WTC11 (cell line): ENCODE measurements at regions not wholly inside any gene's neighbourhood (a gene's known extent, or its start where the extent isn't known, plus 50 kb on each side); places are given as distances from the start of the nearest gene placed in this dataset.

Source experiments
- ATAC-seq: fragments of 200-7000 bp; cut with Tn5 transposase; 2 replicates; pipeline ENCODE4 v1.10.0; 2021; ENCODE audit warnings: mild to moderate bottlenecking, moderate library complexity
- CTCF ChIA-PET: fragments of 300-600 bp; sonication (Branson Sonifier 250); formaldehyde crosslinking; loops from one replicate; lab custom pipeline; 2021; ENCODE audit warnings: antibody characterized with exemption; lab: Charles Lee
- POLR2A ChIA-PET: fragments of 350-600 bp; sonication (Branson Sonifier 250); formaldehyde crosslinking; loops from one replicate; lab custom pipeline; 2021; ENCODE audit warnings: antibody characterized with exemption; lab: Charles Lee
- DNase-seq: peaks from one replicate; pipeline ENCODE4 v3.0.0; 2021; ENCODE audit warnings: low spot score
- H3K27ac Mint-ChIP-seq: 2 replicates; pipeline ENCODE4 v1.8.0; 2021; ENCODE audit warnings: mixed read lengths
- H3K27me3 Mint-ChIP-seq: 2 replicates; pipeline ENCODE4 v1.8.0; 2021; ENCODE audit warnings: low read depth, mild to moderate bottlenecking, moderate library complexity, mixed read lengths
- H3K36me3 Mint-ChIP-seq: 2 replicates; pipeline ENCODE4 v1.8.0; 2021; ENCODE audit warnings: mixed read lengths
- H3K4me1 Mint-ChIP-seq: 2 replicates; pipeline ENCODE4 v1.8.0; 2022; ENCODE audit warnings: mixed read lengths
- H3K4me3 Mint-ChIP-seq: 2 replicates; pipeline ENCODE4 v1.8.0; 2021; ENCODE audit warnings: mild to moderate bottlenecking, moderate library complexity, mixed read lengths
- H3K9me3 Mint-ChIP-seq: 2 replicates; pipeline ENCODE4 v1.8.0; 2021; ENCODE audit warnings: mixed read lengths
- ARID4B ChIP-seq: sonication (generic); formaldehyde crosslinking; IDR thresholded peaks from 2 replicates; pipeline ENCODE4 v1.8.0; 2023; ENCODE audit warnings: missing genetic modification reagents, mild to moderate bottlenecking, borderline replicate concordance
- E2F1 ChIP-seq: sonication (generic); formaldehyde crosslinking; IDR thresholded peaks from 2 replicates; pipeline ENCODE4 v1.8.0; 2022; ENCODE audit warnings: mild to moderate bottlenecking, missing genetic modification reagents
- ESRRA ChIP-seq: sonication (generic); formaldehyde crosslinking; IDR thresholded peaks from 2 replicates; pipeline ENCODE4 v1.8.1; 2022; ENCODE audit warnings: mild to moderate bottlenecking, missing genetic modification reagents, borderline replicate concordance
- KAT7 ChIP-seq: sonication (generic); formaldehyde crosslinking; IDR thresholded peaks from 2 replicates; pipeline ENCODE4 v1.8.1; 2023; ENCODE audit warnings: missing genetic modification reagents, mild to moderate bottlenecking, borderline replicate concordance
- MXD4 ChIP-seq: fragments of 250-450 bp; sonication (Bioruptor Pico); IDR thresholded peaks from 2 replicates; pipeline ENCODE4 v1.8.0; 2021; ENCODE audit warnings: mild to moderate bottlenecking, moderate library complexity, borderline replicate concordance
- NFE2L1 ChIP-seq: sonication (generic); formaldehyde crosslinking; IDR thresholded peaks from 2 replicates; pipeline ENCODE4 v1.8.1; 2023; ENCODE audit warnings: missing genetic modification reagents
- NR1H2 ChIP-seq: sonication (generic); formaldehyde crosslinking; IDR thresholded peaks from 2 replicates; pipeline ENCODE4 v1.9.0; 2021; ENCODE audit warnings: mild to moderate bottlenecking, moderate library complexity, missing genetic modification reagents
- PRDM15 ChIP-seq: sonication (generic); formaldehyde crosslinking; IDR thresholded peaks from 2 replicates; pipeline ENCODE4 v1.8.0; 2022; ENCODE audit warnings: missing genetic modification reagents
- RELA ChIP-seq: sonication (generic); formaldehyde crosslinking; IDR thresholded peaks from 2 replicates; pipeline ENCODE4 v1.8.1; 2022; ENCODE audit warnings: missing genetic modification reagents, mild to moderate bottlenecking, borderline replicate concordance
- RORB ChIP-seq: fragments of 250-450 bp; sonication (Bioruptor Pico); IDR thresholded peaks from 2 replicates; pipeline ENCODE4 v1.9.0; 2021; ENCODE audit warnings: mild to moderate bottlenecking
- TEAD1 ChIP-seq: sonication (generic); formaldehyde crosslinking; IDR thresholded peaks from 2 replicates; pipeline ENCODE4 v1.8.0; 2022; ENCODE audit warnings: mild to moderate bottlenecking, missing genetic modification reagents
- USF2 ChIP-seq: sonication (generic); formaldehyde crosslinking; IDR thresholded peaks from 2 replicates; pipeline ENCODE4 v1.8.1; 2023; ENCODE audit warnings: mild to moderate bottlenecking, missing genetic modification reagents, moderate library complexity
- ZBTB43 ChIP-seq: sonication (generic); formaldehyde crosslinking; IDR thresholded peaks from 2 replicates; pipeline ENCODE4 v1.8.1; 2023; ENCODE audit warnings: mild to moderate bottlenecking, missing genetic modification reagents
- ZNF281 ChIP-seq: sonication (generic); formaldehyde crosslinking; IDR thresholded peaks from 2 replicates; pipeline ENCODE4 v1.8.0; 2023; ENCODE audit warnings: mild to moderate bottlenecking, missing genetic modification reagents
- TF ChIP-seq, protein P1 (sequence below): sonication (generic); formaldehyde crosslinking; IDR thresholded peaks from 2 replicates; pipeline ENCODE4 v1.8.1; 2023; ENCODE audit warnings: mild to moderate bottlenecking, missing genetic modification reagents
- TF ChIP-seq, protein P2 (sequence below): sonication (generic); formaldehyde crosslinking; IDR thresholded peaks from 2 replicates; pipeline ENCODE4 v1.8.1; 2022; ENCODE audit warnings: mild to moderate bottlenecking, moderate library complexity, missing genetic modification reagents

GRCh38 chr9:749716-750115 lies 91.8 kb upstream of the DMRT1 start:
- peaks cover 26% of the 10 kb centered on the region for H3K4me1 Mint-ChIP-seq
- no peak overlapping the region for H3K4me3 Mint-ChIP-seq
- H3K36me3 Mint-ChIP-seq, result peaks cover 12% of the 10 kb centered on the region
- ATAC-seq (no peak), DNase-seq (no peak)
- ChIA-PET CTCF (interaction anchor here (1.3 kb wide), 1 partner anchor 8 kb away, joined by 4 read pairs; no protein-coding TSS in a partner anchor), POLR2A (no interaction called here)
- H3K27me3 Mint-ChIP-seq, result no peaks in the 10 kb centered on the region
- no peaks in the 10 kb centered on the region for H3K9me3 Mint-ChIP-seq
- no peak overlapping the region for H3K27ac Mint-ChIP-seq
- TF ChIP-seq NR1H2 (CRISPR knock-in tag), result no peak
- no peak for TF ChIP-seq USF2 (CRISPR knock-in tag)
- TF ChIP-seq, protein P1, sequence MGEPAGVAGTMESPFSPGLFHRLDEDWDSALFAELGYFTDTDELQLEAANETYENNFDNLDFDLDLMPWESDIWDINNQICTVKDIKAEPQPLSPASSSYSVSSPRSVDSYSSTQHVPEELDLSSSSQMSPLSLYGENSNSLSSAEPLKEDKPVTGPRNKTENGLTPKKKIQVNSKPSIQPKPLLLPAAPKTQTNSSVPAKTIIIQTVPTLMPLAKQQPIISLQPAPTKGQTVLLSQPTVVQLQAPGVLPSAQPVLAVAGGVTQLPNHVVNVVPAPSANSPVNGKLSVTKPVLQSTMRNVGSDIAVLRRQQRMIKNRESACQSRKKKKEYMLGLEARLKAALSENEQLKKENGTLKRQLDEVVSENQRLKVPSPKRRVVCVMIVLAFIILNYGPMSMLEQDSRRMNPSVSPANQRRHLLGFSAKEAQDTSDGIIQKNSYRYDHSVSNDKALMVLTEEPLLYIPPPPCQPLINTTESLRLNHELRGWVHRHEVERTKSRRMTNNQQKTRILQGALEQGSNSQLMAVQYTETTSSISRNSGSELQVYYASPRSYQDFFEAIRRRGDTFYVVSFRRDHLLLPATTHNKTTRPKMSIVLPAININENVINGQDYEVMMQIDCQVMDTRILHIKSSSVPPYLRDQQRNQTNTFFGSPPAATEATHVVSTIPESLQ, result no peak
- no peak for TF ChIP-seq TEAD1 (CRISPR knock-in tag)
- TF ChIP-seq MXD4 (CRISPR knock-in tag), result no peak
- TF ChIP-seq ARID4B (CRISPR knock-in tag), result no peak
- no peak for TF ChIP-seq ZNF281 (CRISPR knock-in tag)
- no peak for TF ChIP-seq NFE2L1 (CRISPR knock-in tag)
- no peak for TF ChIP-seq KAT7 (CRISPR knock-in tag)
- TF ChIP-seq RELA (CRISPR knock-in tag), result no peak

DNA sequence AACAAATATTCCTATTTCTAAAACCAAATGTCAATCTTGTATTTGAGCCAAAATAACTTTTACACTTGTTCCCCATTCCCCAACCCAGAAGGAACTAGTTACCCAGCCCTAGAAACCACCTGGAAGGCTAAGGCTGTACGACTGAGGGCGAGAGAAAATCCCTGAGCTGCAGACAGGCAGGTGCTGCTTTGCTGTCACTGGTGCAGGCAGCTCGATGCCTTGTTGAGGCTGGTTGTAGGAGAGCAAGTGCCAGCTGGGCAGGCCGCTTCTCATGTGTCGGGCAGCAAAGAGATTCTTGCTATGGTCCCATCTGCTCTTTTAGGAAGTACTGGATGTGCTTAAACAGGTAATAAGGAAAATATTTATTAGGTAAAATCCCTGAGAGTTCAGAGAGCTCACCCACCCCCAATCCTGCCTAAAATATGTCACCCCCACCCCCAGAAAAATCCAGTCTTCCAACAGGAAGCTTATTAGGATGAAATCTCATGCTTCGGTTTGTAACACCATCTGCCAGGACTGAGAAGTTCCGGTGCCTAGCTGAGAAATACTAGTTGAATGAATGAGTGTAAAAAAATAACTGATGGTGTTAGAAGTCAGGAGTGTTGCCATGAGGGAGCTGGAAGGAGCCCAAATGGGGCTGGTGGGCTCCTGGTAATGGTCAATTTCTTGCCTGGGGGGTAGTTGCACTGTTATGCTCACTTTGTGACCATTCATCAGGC lies 91.1 kb upstream of the DMRT1 start:
- no peak overlapping the region for H3K27ac Mint-ChIP-seq
- POLR2A ChIA-PET, result no interaction called here
- ATAC-seq (no peak), DNase-seq (no peak)
- CTCF ChIA-PET, result no interaction called here
- peaks cover 9% of the 10 kb centered on the region for H3K36me3 Mint-ChIP-seq
- peaks cover 19% of the 10 kb centered on the region for H3K4me1 Mint-ChIP-seq
- no peak overlapping the region for H3K4me3 Mint-ChIP-seq
- H3K27me3 Mint-ChIP-seq, result no peaks in the 10 kb centered on the region
- no peaks in the 10 kb centered on the region for H3K9me3 Mint-ChIP-seq
- TF ChIP-seq E2F1 (CRISPR knock-in tag), result no peak
- TF ChIP-seq RORB (CRISPR knock-in tag), result no peak
- TF ChIP-seq, protein P2, sequence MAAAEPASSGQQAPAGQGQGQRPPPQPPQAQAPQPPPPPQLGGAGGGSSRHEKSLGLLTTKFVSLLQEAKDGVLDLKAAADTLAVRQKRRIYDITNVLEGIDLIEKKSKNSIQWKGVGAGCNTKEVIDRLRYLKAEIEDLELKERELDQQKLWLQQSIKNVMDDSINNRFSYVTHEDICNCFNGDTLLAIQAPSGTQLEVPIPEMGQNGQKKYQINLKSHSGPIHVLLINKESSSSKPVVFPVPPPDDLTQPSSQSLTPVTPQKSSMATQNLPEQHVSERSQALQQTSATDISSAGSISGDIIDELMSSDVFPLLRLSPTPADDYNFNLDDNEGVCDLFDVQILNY (CRISPR knock-in tag), result no peak
- TF ChIP-seq ESRRA (CRISPR knock-in tag), result no peak
- no peak for TF ChIP-seq ZBTB43 (CRISPR knock-in tag)
- no peak for TF ChIP-seq PRDM15 (CRISPR knock-in tag)
